Hepatic stellate cell (primary cell): ENCODE measurements at regions not wholly inside any gene's neighbourhood (a gene's known extent, or its start where the extent isn't known, plus 50 kb on each side); places are given as distances from the start of the nearest gene placed in this dataset.

Experiments
- DNase-seq: peaks from one replicate; pipeline ENCODE4 v3.0.0; 2011; ENCODE audit warnings: low spot score

GRCh38 chr10:124286621-124287020 lies 132.1 kb downstream of the OAT start:
- no peak for DNase-seq

DNA sequence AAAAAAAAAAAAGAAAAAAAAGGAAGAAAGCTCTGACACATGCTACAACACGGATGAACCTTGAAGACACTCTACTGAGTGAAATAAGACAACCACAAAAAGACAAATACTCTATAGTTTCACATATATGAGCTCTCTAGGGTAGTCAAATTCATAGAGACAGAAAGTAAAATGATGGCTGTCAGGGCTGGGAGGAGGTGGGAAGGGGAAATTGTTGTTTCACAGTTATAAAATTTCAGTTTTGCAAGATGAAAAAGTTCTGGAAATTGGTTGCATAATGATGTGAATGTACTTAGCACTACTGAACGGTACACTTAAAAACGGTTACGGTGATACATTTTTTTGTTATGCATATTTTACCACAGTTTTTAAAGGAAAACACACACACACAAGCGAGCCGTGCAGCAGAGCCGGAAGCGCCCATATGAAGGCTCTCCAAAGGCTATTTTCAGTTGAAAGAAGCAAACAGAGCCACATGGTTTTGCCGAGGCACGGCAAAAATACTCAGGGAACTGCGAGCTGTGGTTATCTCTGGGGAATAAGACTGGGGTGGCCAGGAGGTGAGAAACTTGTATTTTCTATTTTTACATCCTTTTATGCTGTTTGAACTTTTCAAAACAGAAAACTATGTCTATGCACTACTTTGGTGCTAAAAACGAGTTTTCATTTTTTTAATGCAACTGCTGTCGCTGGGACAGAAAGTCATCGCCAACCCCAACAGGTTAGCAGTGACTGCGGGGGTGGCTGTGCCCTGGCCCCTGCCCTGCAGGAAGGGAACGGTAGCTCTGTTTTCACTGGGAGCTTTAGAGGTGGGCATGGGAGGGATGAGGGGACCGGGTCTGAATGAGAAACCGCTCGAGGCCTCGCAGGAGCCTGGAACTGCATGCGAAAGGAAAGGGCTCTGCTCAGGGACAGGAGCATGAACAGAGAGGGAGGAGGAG lies 132.9 kb downstream of the OAT start:
- no peak for DNase-seq

DNA sequence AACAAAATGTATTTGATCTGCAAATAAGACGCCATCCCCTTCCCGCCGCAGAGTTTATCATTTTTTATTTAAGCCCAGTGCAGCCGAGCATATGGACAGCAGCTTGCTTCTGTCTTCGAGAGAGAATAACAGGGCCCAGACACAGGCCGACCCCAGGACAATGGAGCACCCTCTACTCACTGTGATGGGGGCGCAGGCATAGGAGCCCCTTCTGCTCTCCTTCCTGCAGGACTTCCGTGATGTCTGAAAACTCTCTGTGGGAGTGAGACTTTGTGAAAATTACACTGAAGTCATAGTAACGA lies 134.8 kb downstream of the OAT start:
- DNase-seq: no peak

GRCh38 chr10:124283215-124283948 lies 135.3 kb downstream of the OAT start:
- no peak for DNase-seq

- no peak for DNase-seq
These were observed 136.4 kb downstream of the OAT start for GRCh38 chr10:124282326-124282725.

- no peak for DNase-seq
These were observed 137.1 kb downstream of the OAT start for GRCh38 chr10:124281666-124282065.

DNA sequence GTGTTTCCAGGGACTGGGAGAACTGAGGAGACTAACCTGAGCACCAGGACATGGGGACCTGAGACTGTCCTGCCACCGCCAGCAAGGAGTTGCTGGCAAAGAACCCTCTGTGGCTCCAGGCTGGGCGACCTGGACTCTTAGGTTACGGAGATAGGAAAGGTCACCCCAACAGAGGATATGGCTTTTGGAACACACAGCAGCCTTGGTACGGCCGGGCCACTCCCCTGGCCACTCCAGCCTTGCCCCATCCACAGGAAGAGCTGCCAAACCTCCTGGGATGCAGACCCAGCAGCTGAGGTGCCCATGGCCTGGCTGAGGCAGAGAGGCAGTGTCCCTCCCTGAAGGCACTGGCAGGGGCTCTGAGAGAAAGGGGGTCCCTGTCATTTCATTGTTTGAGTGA lies 137.8 kb downstream of the OAT start:
- no peak for DNase-seq

- DNase-seq: no peak
These were observed 138.8 kb downstream of the OAT start for GRCh38 chr10:124279882-124280281.

- DNase-seq: no peak
These were observed 139.4 kb downstream of the OAT start for GRCh38 chr10:124279298-124279697.

- DNase-seq: no peak
These were observed 140.4 kb downstream of the OAT start for GRCh38 chr10:124278356-124278755.

GRCh38 chr10:124273141-124273540 lies 145.6 kb downstream of the OAT start:
- DNase-seq: no peak

DNA sequence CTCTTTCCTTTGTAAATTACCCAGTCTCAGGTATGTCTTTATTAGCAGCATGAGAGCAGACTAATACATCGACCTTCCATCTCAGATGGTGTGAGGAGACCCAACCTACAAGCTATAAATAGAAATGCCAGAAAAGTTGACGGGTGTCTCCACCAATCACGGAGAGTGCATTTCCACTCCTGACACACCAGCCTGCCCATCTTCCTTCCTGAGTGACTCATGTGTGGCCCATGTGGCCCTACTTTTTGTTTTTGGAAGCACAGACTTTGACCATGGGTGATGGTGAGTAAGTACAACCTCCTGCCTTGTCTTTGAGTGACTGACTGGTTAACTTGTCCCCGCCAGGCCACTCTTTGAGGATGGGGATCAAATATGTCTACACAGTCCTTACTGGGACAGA lies 147.0 kb downstream of the OAT start:
- DNase-seq: no peak

GRCh38 chr10:124270530-124271327 lies 148.0 kb downstream of the OAT start:
- no peak for DNase-seq

GRCh38 chr10:124268976-124269375 lies 149.7 kb downstream of the OAT start:
- DNase-seq: no peak

- DNase-seq: no peak
These were observed 150.7 kb downstream of the OAT start for GRCh38 chr10:124267911-124268549.

DNA sequence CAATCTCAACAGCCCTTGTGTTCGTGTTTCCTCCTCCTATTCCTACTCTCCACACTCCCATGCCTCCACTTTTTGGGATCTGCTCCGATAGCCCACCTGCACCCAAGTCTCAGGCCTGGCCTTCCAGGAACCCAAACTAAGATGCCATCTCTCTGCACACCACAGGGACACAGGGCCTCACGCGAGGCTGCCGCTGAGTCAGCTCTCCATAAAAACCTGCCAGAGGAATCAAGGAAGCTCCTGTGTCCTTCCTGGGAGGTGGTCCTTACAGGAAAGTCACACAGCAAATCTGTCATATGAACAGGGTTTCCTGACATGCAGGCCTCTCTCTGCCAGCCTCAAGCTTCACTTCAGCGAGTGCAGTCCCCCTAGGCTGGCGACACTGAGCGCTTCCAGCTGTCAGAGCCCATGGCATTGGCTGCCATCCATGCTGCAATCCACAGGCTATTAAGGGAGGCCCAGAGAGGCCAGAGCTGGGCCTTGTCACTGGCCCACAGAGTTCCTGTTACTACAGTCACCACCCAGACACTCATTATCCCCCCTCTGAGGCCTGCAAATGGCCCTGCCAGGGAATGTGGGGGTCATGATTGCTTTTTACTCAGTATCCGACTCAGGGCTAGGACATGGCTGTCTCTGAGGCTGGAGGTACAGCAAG lies 151.4 kb downstream of the OAT start:
- no peak for DNase-seq

GRCh38 chr10:124266468-124267230 lies 152.1 kb downstream of the OAT start:
- DNase-seq: no peak

- no peak for DNase-seq
These were observed 152.8 kb downstream of the OAT start for GRCh38 chr10:124265776-124266467.

GRCh38 chr10:124265391-124265745 lies 153.4 kb downstream of the OAT start:
- DNase-seq: no peak

- DNase-seq: no peak
These were observed 153.9 kb downstream of the OAT start for GRCh38 chr10:124264711-124265390.
